SK-N-SH (cell line): ENCODE measurements at regions not wholly inside any gene's neighbourhood (a gene's known extent, or its start where the extent isn't known, plus 50 kb on each side); places are given as distances from the start of the nearest gene placed in this dataset.
"Not testable (repeated sequence)": the region's sequence is repeated elsewhere in the genome, so short reads cannot be mapped to it uniquely, and the experiment has no call there.

Experiments
- CTCF ChIA-PET: fragments of 300-600, 350-600 bp; formaldehyde crosslinking; extraction: SDS; loops from one replicate; lab custom pipeline; 2021; lab: Yijun Ruan, JAX
- POLR2A ChIA-PET: fragments of 350-600 bp; sonication (Branson Sonifier 250); formaldehyde crosslinking; extraction: SDS; loops from one replicate; lab custom pipeline; 2020; ENCODE audit warnings: antibody characterized with exemption, inconsistent platforms; lab: Yijun Ruan, JAX
- DNase-seq: peaks from one replicate; pipeline ENCODE4 v3.0.0; 2012
- H2AFZ ChIP-seq: fragments of 200-600 bp; sonication (generic); 2 replicates; pipeline ENCODE4 v1.8.1; 2016; ENCODE audit warnings: antibody characterized with exemption, mild to moderate bottlenecking, low read depth
- H3F3A ChIP-seq: fragments of 200-600 bp; sonication (generic); replicated peaks from 2 replicates; pipeline ENCODE3; 2016; ENCODE audit warnings: antibody characterized with exemption, mild to moderate bottlenecking; ENCODE audit not compliant: insufficient read depth
- H3K27ac ChIP-seq, 2 experiments: fragments of 200-500 bp in 1 of 2; fragments of 200-600 bp in 1 of 2; sonication (Bioruptor generic) in 1 of 2; sonication (generic), shearing (Covaris generic) in 1 of 2; 2 replicates each; pipeline versions ENCODE4 v1.5.1 to v1.6.1; 2014 to 2016; ENCODE audit warnings: low read depth in 2 of 2, inconsistent platforms in 1 of 2, low read length in 1 of 2, mild to moderate bottlenecking in 1 of 2, mixed read lengths in 1 of 2
- H3K27me3 ChIP-seq: fragments of 200-600 bp; sonication (generic), shearing (Covaris generic); 2 replicates; pipeline ENCODE4 v1.6.1; 2016; ENCODE audit warnings: mixed run types; ENCODE audit not compliant: insufficient read depth
- H3K36me3 ChIP-seq, 2 experiments: fragments of 200-500 bp in 1 of 2; fragments of 200-600 bp in 1 of 2; sonication (Bioruptor generic) in 1 of 2; sonication (generic) in 1 of 2; replicated peaks in 1 of 2; 2 replicates each; pipeline versions ENCODE3 to v1.5.1; 2014 to 2016; ENCODE audit warnings: low read length in 1 of 2, mild to moderate bottlenecking in 1 of 2; ENCODE audit not compliant: insufficient read depth in 2 of 2, control insufficient read depth in 1 of 2
- H3K4me1 ChIP-seq, 2 experiments: fragments of 200-500 bp in 1 of 2; fragments of 200-600 bp in 1 of 2; sonication (Bioruptor generic) in 1 of 2; sonication (generic), shearing (Covaris generic) in 1 of 2; 2 replicates each; pipeline versions ENCODE4 v1.5.1 to v1.6.1; 2014 to 2016; ENCODE audit warnings: low read depth in 1 of 2, low read length in 1 of 2, mixed run types in 1 of 2; ENCODE audit not compliant: insufficient read depth in 2 of 2, control insufficient read depth in 1 of 2
- H3K4me2 ChIP-seq: fragments of 200-600 bp; sonication (generic), shearing (Covaris generic); 2 replicates; pipeline ENCODE4 v1.6.1; 2017; ENCODE audit warnings: mixed run types
- H3K4me3 ChIP-seq, 2 experiments: fragments of 200-500 bp in 1 of 2; fragments of 200-600 bp in 1 of 2; sonication (Bioruptor generic) in 1 of 2; sonication (generic), shearing (Covaris generic) in 1 of 2; 2 replicates each; pipeline versions ENCODE4 v1.5.1 to v1.8.1; 2014 to 2016; ENCODE audit warnings: low read depth in 2 of 2, inconsistent platforms in 1 of 2, low read length in 1 of 2, mild to moderate bottlenecking in 1 of 2, mixed read lengths in 1 of 2, moderate library complexity in 1 of 2
- H3K79me2 ChIP-seq: fragments of 200-600 bp; sonication (generic); 2 replicates; pipeline ENCODE4 v1.8.1; 2017; ENCODE audit warnings: mild to moderate bottlenecking; ENCODE audit not compliant: insufficient read depth
- H3K9ac ChIP-seq: fragments of 200-600 bp; sonication (generic); 2 replicates; pipeline ENCODE4 v1.6.1; 2017; ENCODE audit warnings: mixed run types
- H3K9me2 ChIP-seq: fragments of 200-600 bp; sonication (generic); 2 replicates; pipeline ENCODE4 v1.6.1; 2017; ENCODE audit warnings: mixed run types
- H3K9me3 ChIP-seq: fragments of 200-600 bp; sonication (generic); 2 replicates; pipeline ENCODE4 v1.6.1; 2017; ENCODE audit warnings: mixed run types, mild to moderate bottlenecking, moderate library complexity
- H4K20me1 ChIP-seq: fragments of 200-600 bp; sonication (generic); 2 replicates; pipeline ENCODE4 v1.6.1; 2017; ENCODE audit warnings: mild to moderate bottlenecking, mixed run types; ENCODE audit not compliant: insufficient read depth
- FOXM1 ChIP-seq: IDR thresholded peaks from 2 replicates; pipeline ENCODE4 v1.4.0; 2012; ENCODE audit warnings: low read depth, mild to moderate bottlenecking
- RCOR1 ChIP-seq: fragments of 150-350 bp; IDR thresholded peaks from 2 replicates; pipeline ENCODE4 v1.6.1; 2017; ENCODE audit warnings: antibody characterized with exemption, low read length
- TEAD4 ChIP-seq: IDR thresholded peaks from 2 replicates; pipeline ENCODE4 v1.4.0; 2012; ENCODE audit warnings: mild to moderate bottlenecking, borderline replicate concordance; ENCODE audit not compliant: insufficient read depth
- WGBS: methylation state at CpG from one replicate; pipeline ENCODE4 v1.1.6; 2017; ENCODE audit warnings: low lambda C conversion rate; 5-methylcytosine and 5-hydroxymethylcytosine counted together
- TF ChIP-seq, protein P1 (sequence below): IDR thresholded peaks from 2 replicates; pipeline ENCODE4; 2012

DNA sequence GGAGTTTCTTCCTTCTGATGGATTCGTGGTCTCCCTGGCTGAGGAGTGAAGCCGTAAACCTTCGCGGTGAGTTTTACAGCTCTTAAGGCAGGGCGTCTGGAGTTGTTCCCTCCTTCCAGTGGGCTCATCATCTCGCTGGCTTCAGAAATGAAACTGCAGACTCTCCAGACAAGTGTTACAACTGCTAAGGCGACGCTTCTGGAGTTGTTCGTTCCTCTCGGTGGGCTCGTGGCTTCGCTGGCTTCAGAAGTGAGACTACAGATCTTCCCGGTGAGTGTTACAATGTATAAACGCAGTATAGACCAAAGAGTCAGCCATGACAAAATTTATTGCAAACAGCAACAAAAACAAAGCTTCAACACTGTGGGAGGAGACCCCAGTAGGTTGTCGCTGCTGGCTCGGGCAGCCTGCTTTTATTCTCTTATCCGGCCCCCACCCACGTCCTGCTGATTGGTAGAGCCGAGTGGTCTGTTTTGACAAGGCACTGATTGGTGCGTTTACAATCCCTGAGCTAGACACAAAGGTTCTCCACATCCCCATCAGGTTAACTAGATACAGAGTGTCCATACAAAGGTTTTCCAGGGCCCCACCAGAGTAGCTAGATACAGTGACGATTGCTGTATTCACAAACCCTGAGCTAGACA lies 113.2 kb downstream of the GPX5 start:
- H3K27ac ChIP-seq, result no peak overlapping the region
- no peaks in the 10 kb centered on the region for H3K9me2 ChIP-seq
- no peak overlapping the region for H3K4me2 ChIP-seq
- H3K4me1 ChIP-seq, result peaks cover 0 to 3% of the 10 kb centered on the region in 2 experiments; a peak in 2 of 4 replicates
- no peaks in the 10 kb centered on the region for H3K79me2 ChIP-seq
- TF ChIP-seq, protein P1, sequence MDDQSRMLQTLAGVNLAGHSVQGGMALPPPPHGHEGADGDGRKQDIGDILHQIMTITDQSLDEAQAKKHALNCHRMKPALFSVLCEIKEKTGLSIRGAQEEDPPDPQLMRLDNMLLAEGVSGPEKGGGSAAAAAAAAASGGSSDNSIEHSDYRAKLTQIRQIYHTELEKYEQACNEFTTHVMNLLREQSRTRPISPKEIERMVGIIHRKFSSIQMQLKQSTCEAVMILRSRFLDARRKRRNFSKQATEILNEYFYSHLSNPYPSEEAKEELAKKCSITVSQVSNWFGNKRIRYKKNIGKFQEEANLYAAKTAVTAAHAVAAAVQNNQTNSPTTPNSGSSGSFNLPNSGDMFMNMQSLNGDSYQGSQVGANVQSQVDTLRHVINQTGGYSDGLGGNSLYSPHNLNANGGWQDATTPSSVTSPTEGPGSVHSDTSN, result no peak
- DNase-seq, result no peak
- H3K9me3 ChIP-seq, result no peaks in the 10 kb centered on the region
- no peak overlapping the region for H3K9ac ChIP-seq
- no peak overlapping the region for H3K4me3 ChIP-seq
- H3K36me3 ChIP-seq, result no peaks in the 10 kb centered on the region
- ChIA-PET POLR2A (no interaction called here), CTCF (interaction anchor here (1.3 kb wide), 1 partner anchor 33 kb away, joined by 5 read pairs; no protein-coding TSS in a partner anchor)
- peaks cover 6% of the 10 kb centered on the region; the same call in 1 of the 2 replicates for H3K27me3 ChIP-seq
- H2AFZ ChIP-seq, result no peak overlapping the region
- no peaks in the 10 kb centered on the region for H3F3A ChIP-seq
- no peaks in the 10 kb centered on the region for H4K20me1 ChIP-seq
- WGBS, result 82% methylated on average over 18 of the region's 21 CpGs

DNA sequence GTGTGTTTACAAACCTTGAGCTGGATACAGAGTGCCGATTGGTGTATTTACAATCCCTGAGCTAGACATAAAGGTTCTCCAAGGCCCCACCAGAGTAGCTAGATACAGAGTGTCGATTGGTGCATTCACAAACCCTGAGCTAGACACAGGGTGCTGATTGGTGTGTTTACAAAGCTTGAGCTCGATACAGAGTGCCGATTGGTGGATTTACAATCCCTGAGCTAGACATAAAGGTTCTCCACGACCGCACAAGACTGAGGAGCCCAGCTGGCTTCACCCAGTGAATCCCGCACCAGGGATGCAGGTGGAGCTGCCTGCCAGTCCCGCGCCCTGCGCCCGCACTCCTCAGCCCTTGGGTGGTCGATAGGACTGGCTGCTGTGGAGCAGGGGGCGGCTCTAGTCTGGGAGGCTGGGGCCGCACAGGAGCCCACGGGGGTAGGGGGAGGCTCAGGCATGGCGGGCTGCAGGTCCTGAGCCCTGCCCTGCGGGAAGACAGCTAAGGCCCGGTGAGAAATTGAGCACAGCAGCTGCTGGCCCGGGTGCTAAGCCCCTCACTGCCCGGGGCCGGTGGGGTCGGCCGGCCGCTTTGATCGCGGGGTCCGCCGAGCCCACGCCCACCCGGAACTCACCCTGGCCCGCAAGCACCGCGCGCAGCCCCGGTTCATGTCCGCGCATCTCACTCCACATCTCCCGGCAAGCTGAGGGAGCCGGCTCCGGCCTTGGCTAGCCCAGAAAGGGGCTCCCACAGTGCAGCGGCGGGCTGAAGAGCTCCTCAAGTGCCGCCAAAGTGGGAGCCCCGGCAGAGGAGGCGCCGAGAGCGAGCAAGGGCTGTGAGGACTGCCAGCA lies 114.0 kb downstream of the GPX5 start:
- H3K4me2 ChIP-seq, H3K9ac ChIP-seq, H3K79me2 ChIP-seq, H3K36me3 ChIP-seq, H3K27me3 ChIP-seq, H4K20me1 ChIP-seq, H3K4me1 ChIP-seq, CTCF ChIA-PET, H3K9me3 ChIP-seq, DNase-seq, H3K27ac ChIP-seq, H2AFZ ChIP-seq, H3K9me2 ChIP-seq, H3K4me3 ChIP-seq, H3F3A ChIP-seq: not testable (repeated sequence)
- WGBS, result 93% methylated on average over 22 of the region's 47 CpGs
- POLR2A ChIA-PET, result interaction anchor here (0.6 kb wide), 1 partner anchor 192 kb away, joined by 6 read pairs; no protein-coding TSS in a partner anchor

DNA sequence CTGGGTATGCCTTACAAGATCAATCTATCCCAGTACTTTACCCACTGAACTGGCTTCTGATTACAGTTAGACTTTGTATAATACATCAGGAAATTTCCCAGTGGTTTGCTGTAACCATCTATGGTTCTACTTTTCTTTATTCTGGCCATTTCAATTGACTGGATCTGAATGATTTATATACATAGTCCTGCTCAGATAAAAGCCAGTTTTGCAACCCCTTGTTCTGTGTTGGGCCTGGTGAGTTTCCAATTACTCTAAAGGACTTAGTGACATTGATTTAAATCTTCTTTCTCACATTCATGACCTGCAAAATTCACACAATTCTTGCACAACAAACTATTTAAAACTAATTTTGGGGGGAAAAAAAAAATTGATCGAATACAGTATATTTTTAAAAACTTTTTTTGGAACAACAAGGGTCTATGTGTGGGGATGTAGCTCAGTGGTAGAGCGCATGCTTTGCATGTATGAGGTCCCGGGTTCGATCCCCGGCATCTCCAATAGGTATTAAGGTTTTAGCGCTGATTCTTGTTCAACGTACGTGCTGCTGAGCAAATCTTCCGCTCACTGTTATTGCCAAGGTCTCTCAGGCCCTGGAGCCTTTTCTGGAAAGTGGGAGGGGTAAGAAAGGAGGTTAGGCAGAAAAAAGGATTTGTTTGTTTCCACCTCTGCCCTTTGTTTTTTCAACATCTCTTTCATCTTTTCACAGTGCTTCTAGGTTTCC lies 117.5 kb downstream of the GPX5 start:
- TF ChIP-seq RCOR1, result peak; percentile 20; the same call in 1 of the 2 replicates
- TF ChIP-seq FOXM1, result no peak
- peak; percentile 60; the same call in 1 of the 2 replicates for TF ChIP-seq TEAD4
- Histone ChIP-seq H3K9ac (no peak overlapping the region), H3K27me3 (no peaks in the 10 kb centered on the region), H3K9me2 (no peaks in the 10 kb centered on the region), H3K27ac (no peak overlapping the region), H4K20me1 (no peaks in the 10 kb centered on the region), H3K79me2 (no peaks in the 10 kb centered on the region), H2AFZ (no peak overlapping the region), H3K9me3 (no peaks in the 10 kb centered on the region), H3K36me3 (no peaks in the 10 kb centered on the region), H3K4me2 (no peak overlapping the region), H3F3A (no peaks in the 10 kb centered on the region), H3K4me3 (no peak overlapping the region), H3K4me1 (no peaks in the 10 kb centered on the region)
- ChIA-PET CTCF (no interaction called here), POLR2A (no interaction called here)
- peak; percentile 38 for DNase-seq
- 7% methylated on average over 9 of the region's 9 CpGs for WGBS
